GM21423 (cell line): ENCODE measurements at regions not wholly inside any gene's neighbourhood (a gene's known extent, or its start where the extent isn't known, plus 50 kb on each side); places are given as distances from the start of the nearest gene placed in this dataset.
"Not testable (repeated sequence)": the region's sequence is repeated elsewhere in the genome, so short reads cannot be mapped to it uniquely, and the experiment has no call there.

ENCODE experiments used
- ATAC-seq: cut with Tn5 transposase; IDR thresholded peaks from one replicate; pipeline ENCODE4 v1.9.1; 2021; ENCODE audit warnings: mild to moderate bottlenecking, moderate library complexity; ENCODE audit not compliant: unreplicated experiment

- no peak for ATAC-seq
These were observed 1364.3 kb downstream of the EFNA5 start for GRCh38 chr5:106306313-106307028.

GRCh38 chr5:106303911-106304310 is 1366.8 kb downstream of the EFNA5 start:
- no peak for ATAC-seq

DNA sequence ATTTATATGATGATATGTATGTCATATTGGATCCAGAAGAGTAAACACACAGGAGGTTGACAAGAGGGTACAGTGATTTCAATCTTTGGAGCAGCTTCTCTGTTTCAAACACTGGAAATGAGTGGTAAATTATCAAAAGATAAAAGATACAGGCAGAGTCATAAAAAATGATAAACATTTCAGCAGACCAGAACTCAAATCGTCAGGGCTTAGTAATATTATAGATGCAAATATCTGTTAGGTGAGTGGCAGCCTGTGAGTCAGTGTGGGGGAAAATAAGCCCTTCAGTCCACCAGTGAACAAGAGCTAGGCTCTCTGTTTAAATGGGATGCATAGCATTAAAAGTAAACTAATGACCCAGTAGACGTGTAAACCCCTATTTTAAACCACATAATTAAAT is 1378.1 kb downstream of the EFNA5 start:
- no peak for ATAC-seq

- ATAC-seq, result no peak
These were observed 1379.9 kb downstream of the EFNA5 start for GRCh38 chr5:106290841-106291240.

GRCh38 chr5:106288979-106289378 is 1381.8 kb downstream of the EFNA5 start:
- ATAC-seq, result no peak

DNA sequence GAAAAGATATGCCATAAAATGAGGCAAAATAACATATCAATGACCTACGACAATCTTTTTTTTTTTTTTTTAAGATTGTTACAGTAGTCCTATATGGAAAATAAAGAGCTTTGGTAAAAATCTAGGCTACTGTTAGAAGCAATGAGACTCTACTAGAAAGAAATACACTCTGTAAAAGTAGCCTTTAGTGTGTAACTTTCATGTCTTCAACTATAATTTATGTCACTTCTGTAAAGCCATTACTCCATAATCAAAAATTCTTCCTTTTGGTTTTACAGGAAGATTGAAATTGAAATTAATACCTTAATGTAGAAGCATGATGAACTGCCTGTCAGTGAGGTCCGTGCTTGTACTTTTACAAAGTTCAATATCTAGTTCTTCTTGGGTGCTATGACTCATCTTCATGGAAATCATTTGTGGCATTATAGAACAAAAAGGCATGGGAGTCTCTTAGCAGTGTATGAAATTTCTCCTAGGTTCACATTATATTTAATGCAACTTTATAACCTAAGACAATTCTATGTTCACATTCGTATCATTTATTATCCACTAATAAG is 1393.1 kb downstream of the EFNA5 start:
- ATAC-seq, result no peak

- ATAC-seq, result no peak
These were observed 1401.4 kb downstream of the EFNA5 start for GRCh38 chr5:106269252-106269843.

DNA sequence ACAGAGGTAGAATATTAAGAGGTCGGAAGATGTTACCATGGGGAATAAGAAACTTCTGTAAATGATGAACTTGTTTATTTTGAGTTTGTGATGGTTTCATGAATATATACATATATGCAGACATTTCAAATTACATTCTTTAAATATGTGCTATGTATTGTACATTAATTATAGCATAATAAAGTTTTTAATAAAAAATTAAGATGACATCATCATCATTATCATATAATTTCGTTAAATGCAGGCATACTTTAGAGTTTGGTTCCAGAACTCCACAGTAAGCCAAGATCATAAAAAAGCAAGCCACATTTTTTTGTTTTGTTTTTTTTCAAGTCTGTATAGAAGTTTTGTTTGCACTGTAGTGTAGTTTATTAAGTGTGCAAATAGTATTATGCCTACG is 1403.5 kb downstream of the EFNA5 start:
- ATAC-seq, result no peak

DNA sequence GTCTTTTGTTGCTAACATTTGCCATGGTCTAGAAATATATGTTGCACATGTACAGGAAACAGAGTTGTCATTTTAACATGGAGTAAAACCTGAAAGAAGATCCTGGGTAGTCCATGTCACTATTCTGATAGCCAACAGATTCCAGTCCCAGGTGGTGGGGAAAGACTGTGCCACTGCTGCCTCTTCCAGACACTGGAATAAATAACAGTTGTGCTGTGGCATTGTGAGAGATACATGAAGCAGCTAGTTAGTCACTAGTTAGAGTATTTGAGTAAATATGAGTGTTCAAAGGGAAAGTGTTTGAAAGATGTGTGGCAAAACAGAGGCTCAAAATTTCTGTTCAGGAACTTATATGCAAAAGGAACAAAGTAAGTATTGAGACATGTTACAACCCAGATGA is 1408.3 kb downstream of the EFNA5 start:
- no peak for ATAC-seq

- not testable (repeated sequence) for ATAC-seq
These were observed 1411.2 kb downstream of the EFNA5 start for GRCh38 chr5:106259431-106260090.

GRCh38 chr5:106258591-106259125 is 1412.1 kb downstream of the EFNA5 start:
- no peak for ATAC-seq

DNA sequence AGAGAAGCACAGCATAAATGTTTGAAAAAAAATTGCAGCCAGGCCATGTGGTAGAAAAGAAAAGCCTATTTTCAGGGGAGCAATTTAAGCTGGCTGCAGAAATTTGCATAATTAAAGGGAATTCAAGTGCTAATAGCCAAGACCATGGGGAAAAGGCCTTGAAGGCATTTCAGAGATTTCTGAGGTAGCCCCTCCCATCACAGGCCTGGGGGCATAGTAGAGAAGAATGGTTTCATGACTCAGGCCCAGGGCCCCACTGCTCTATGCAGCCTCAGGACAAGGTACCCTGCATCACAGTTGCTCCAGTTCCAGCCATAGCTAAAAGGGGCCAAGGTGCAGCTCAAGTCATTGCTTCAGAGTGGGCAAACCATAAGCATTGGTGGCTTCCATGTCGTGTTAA is 1416.0 kb downstream of the EFNA5 start:
- no peak for ATAC-seq

- not testable (repeated sequence) for ATAC-seq
These were observed 1424.5 kb downstream of the EFNA5 start for GRCh38 chr5:106246044-106246745.

GRCh38 chr5:106241409-106241808 is 1429.3 kb downstream of the EFNA5 start:
- ATAC-seq, result no peak

DNA sequence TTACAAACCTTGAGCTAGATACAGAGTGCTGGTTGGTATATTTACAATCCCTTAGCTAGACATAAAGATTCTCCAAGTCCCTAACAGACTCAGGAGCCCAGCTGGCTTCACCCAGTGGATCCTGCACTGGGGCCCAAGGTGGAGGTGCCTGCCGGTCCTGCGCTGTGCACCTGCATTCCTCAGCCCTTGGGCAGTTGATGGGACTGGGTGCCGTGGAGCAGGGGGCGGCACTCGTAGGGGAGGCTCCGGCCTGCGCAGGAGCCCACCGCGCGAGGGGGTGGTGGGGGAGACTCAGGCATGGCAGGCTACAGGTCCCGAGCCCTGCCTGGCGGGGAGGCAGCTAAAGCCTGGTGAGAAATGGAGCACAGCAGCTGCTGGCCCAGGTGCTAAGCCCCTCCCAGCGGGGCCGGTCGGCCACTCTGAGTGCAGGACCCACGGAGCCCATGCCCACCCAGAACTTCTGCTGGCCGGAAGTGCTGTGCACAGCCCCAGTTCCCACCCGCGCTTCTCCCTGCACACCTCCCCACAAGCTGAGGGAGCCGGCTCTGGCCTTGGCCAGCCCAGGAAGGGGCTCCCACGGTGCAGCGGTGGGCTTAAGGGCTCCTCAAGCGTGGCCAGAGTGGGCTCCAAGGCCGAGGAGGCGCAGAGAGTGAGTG is 1464.7 kb downstream of the EFNA5 start:
- ATAC-seq, result no peak

DNA sequence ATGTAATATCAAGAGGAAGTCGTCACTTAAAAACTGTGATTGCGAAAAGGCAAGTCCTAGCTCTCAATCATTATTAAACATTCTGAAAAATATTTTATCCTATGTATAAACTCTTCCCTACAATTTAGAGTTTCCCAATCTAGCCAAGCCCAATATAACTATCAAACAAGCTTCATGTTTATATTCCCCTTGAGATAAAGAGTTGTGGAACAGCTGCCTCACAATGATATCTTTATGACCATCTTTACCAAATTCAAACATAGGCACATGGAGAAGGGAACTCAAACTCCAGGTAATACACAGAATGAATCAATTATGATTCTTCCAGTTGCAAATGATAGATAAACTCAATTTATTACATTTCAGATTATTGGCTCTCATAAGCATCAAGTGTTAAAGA is 1468.7 kb downstream of the EFNA5 start:
- ATAC-seq, result no peak

DNA sequence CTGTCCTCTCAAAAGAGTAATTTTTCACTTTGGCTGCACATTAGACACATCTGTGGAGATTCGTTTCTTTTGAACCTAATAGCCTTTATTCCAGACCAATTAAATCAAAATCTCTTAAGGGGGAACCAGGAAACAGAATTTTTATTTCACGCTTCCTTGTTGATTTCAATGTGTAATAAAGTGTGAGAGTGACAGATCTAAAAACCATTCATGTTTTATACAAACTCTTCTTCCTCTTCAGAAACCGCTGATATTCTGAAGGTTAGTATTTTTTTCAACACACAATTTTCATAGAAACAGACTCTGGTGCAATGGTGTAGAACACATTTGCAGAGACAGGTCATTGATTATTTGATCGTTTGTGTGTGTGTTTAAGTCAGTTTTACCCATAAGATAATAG is 1469.8 kb downstream of the EFNA5 start:
- no peak for ATAC-seq

DNA sequence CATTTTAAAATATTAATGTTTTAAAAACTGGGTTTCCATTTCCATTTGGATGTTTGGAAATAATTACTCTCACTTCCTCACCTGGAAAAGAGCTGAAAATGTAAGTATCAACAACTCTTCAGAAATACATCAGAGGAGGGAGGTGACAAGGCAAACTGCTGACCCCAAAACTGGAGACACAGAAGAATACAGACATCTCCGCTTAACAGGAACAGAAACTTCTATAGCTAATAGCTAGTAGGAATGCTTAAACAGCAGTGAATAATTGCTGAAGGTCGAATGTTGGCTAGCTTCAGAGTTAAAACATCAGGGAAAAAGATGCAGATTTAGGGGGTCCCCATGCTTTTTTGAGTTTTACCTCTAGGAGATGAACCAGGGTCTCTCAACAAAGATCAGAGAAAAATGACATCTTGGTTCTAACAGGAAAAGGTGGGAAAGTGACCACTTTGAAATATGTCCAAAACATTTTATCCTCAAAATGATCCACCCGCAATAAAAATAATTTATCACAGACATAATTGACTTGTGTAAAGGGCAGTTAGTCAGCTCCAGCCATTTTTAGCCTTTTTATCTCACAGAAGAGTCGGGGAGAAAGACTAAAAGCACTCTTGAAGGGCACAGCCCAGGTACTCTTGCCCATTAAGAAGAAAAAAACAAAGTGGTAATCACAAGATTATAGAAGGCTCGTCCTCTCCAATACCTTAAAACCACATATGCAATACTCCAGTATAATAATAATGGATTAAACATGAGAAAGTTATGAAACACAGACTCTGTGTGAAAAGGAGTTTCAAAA is 1474.9 kb downstream of the EFNA5 start:
- ATAC-seq, result no peak

DNA sequence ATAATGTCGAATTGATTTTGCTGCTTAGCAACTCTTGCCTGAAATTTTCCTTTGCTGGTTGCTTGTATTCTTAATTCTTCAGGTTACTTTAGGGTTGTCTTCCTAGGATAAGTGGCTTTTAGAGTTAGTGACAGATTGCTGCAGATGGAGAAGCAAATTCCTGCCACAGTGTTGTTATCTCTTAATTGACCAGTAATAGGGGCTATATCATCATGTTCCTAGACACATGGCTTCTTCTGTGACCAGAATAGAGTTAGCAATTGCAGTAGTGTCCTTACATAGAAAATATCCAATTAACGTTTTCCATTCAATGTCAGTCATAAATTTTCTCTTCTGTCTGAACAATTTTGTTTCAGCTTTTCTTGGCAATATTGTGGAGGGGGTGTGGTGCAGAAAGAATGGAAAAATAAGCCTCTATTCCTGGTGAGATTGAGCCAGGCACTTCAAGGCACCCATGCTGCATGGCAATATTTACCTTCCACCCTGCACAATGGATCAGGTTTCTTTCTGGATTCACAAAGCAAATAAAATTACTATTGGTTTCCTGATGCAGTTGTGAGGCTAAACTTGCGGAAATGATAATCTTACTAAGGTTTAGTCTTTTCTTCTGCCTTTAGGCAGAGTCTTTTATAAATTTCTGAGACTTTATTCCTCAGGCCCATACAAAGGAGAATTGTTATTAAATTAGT is 1481.5 kb downstream of the EFNA5 start:
- ATAC-seq, result no peak
